ENCODE measurements at regions not wholly inside any gene's neighbourhood (a gene's known extent, or its start where the extent isn't known, plus 50 kb on each side); places are given as distances from the start of the nearest gene placed in this dataset.

DNA sequence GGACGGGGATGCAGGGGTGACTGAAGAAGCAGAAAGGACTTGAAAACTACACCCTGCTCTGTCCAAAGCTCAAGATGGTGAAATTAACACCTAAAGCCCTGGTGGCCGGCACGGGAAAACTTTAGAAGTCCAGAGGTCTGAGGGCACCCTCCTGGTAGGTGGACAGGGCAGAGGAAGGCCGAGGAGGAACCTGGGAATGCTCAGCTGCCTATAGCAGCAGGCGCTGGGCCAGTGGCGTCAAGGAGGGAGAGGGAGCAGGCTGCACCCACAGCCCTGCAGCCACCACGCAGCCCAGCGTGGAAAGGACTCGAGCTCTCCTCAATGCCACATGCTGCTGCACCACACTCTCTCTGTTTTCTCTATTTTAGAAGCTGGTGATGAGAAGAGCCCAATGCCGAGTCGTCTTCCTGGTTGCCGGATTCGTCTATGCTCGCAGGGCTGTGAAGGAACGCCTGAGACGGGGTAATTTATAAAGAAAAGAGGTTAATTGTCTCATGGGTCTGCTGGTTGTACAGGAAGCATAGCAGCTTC lies 248.3 kb upstream of the AFDN start:
- Histone ChIP-seq H3K79me2 (ENCODE audit: control insufficient read depth, insufficient read depth, low read length) (no peaks in the 10 kb centered on the region), H3K27me3 (ENCODE audit: control insufficient read depth in 2 of 2, insufficient read depth in 2 of 2, low read length in 2 of 2) (peaks cover 5 to 46% of the 10 kb centered on the region in 2 experiments; a peak in 4 of 5 replicates), H2AFZ (ENCODE audit: low read depth, low read length) (no peak overlapping the region), H4K20me1 (replicated peaks; ENCODE audit: control insufficient read depth, insufficient read depth, low read length) (no peaks in the 10 kb centered on the region), H3K4me3 (no peak overlapping the region), H3K27ac (ENCODE audit: extremely low read depth, low read depth, low read length) (no peak overlapping the region), H3K9me1 (ENCODE audit: control insufficient read depth, insufficient read depth, low read length) (no peaks in the 10 kb centered on the region), H3K9me3 (replicated peaks; ENCODE audit: control insufficient read depth, insufficient read depth, low read depth, low read length) (no peaks in the 10 kb centered on the region; the same call in 1 of the 2 replicates), H3K4me1 (replicated peaks in 1 of 2; ENCODE audit: control insufficient read depth in 2 of 2, insufficient read depth in 2 of 2, low read length in 2 of 2) (peaks cover 0 to 4% of the 10 kb centered on the region in 2 experiments; a peak in 3 of 5 replicates), H3K9ac (ENCODE audit: insufficient read depth in 1 of 2, low read depth in 2 of 2, low read length in 2 of 2) (no peak overlapping the region), H3K36me3 (ENCODE audit: control insufficient read depth, insufficient read depth, low read length) (no peaks in the 10 kb centered on the region), H3K4me2 (ENCODE audit: insufficient read depth, low read length) (no peak overlapping the region)
- TF ChIP-seq HMG20B (CRISPR knock-in tag; IDR thresholded peaks at IDR 0.05) (no peak), TOE1 (IDR thresholded peaks at IDR 0.05; ENCODE audit: borderline replicate concordance) (no peak), TOE1 (CRISPR knock-in tag; IDR thresholded peaks at IDR 0.05; ENCODE audit: borderline replicate concordance, low read depth) (no peak), POLR2AphosphoS2 (IDR thresholded peaks at IDR 0.05; ENCODE audit: low read length) (no peak), SRSF7 (optimal IDR thresholded peaks at IDR 0.05; ENCODE audit: low read depth, low read length) (no peak), MED1 (CRISPR knock-in tag; IDR thresholded peaks at IDR 0.05; ENCODE audit: borderline replicate concordance) (no peak), RFX5 (IDR thresholded peaks at IDR 0.05; ENCODE audit: low read depth, low read length) (no peak), CC2D1A (IDR thresholded peaks at IDR 0.05) (no peak), ZNF668 (CRISPR knock-in tag; IDR thresholded peaks at IDR 0.05) (no peak), DNMT1 (IDR thresholded peaks at IDR 0.05) (no peak), SNRNP70 (optimal IDR thresholded peaks at IDR 0.05; ENCODE audit: low read depth, low read length) (no peak), HNRNPH1 (optimal IDR thresholded peaks at IDR 0.05; ENCODE audit: low read depth, low read length) (no peak), CTBP1 (IDR thresholded peaks at IDR 0.05; ENCODE audit: borderline replicate concordance) (no peak)
- POLR2A ChIA-PET: interaction anchor here (0.7 to 1.2 kb wide), 2 partner anchors 10 to 312 kb away, joined by 3 to 4 read pairs; no protein-coding TSS in a partner anchor
- in situ Hi-C loops (cut with MboI): no loop called here
- FAIRE-seq (no peak), DNase-seq (ENCODE audit: extremely low read depth in 1 of 4, low spot score in 3 of 4) (no peak), ATAC-seq (no peak)
- intact Hi-C loops (cut with micrococcal nuclease): no loop called here
- WGBS (ENCODE audit: insufficient coverage, low coverage, missing lambda C conversion rate): under 1% methylated on average over 16 of the region's 16 CpGs
- CTCF ChIA-PET (ENCODE audit: low intra/inter-chr PET ratio): no interaction called here
- BruUV-seq (replicated peaks): no TSS peak
